ENCODE measurements at regions not wholly inside any gene's neighbourhood (a gene's known extent, or its start where the extent isn't known, plus 50 kb on each side); places are given as distances from the start of the nearest gene placed in this dataset.

DNA sequence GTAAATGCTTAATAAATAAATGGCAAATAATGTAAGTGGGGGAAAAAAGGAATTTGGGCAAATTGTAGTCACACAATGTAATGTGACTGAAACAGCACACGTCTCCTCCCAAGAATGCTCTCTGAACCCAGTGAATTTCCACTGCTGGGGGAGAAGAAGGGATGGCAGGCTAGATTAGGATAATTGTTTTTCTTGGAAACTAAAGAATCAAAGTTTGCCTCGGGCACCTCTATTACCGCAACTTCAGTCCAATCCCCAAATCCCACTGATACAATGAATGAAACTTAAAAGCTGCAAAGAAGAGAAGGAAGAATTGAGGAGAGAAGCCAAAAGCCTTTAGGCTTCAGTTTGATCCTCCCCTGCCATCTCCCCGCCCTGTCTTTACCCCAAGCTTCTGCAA lies 423.2 kb upstream of the PAPPA start:
- TF ChIP-seq, protein P1, sequence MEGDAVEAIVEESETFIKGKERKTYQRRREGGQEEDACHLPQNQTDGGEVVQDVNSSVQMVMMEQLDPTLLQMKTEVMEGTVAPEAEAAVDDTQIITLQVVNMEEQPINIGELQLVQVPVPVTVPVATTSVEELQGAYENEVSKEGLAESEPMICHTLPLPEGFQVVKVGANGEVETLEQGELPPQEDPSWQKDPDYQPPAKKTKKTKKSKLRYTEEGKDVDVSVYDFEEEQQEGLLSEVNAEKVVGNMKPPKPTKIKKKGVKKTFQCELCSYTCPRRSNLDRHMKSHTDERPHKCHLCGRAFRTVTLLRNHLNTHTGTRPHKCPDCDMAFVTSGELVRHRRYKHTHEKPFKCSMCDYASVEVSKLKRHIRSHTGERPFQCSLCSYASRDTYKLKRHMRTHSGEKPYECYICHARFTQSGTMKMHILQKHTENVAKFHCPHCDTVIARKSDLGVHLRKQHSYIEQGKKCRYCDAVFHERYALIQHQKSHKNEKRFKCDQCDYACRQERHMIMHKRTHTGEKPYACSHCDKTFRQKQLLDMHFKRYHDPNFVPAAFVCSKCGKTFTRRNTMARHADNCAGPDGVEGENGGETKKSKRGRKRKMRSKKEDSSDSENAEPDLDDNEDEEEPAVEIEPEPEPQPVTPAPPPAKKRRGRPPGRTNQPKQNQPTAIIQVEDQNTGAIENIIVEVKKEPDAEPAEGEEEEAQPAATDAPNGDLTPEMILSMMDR (IDR thresholded peaks at IDR 0.05) = no peak
- no peak for TF ChIP-seq POLR2A (IDR thresholded peaks at IDR 0.05)

Data from prostate gland (tissue), 2 donors.